B cell (primary cell): ENCODE measurements at regions not wholly inside any gene's neighbourhood (a gene's known extent, or its start where the extent isn't known, plus 50 kb on each side); places are given as distances from the start of the nearest gene placed in this dataset.

Source experiments
- ATAC-seq: fragments of 200-7000 bp; cut with Tn5 transposase; one replicate; pipeline ENCODE4 v1.10.0; 2021; ENCODE audit warnings: low read depth, mild to moderate bottlenecking, moderate number of reproducible peaks, moderate library complexity
- CTCF ChIA-PET: fragments of 350-600 bp; sonication (Branson Sonifier 250); formaldehyde crosslinking; loops from one replicate; lab custom pipeline; 2021; ENCODE audit warnings: antibody characterized with exemption, inconsistent platforms; lab: Charles Lee
- POLR2A ChIA-PET: fragments of 350-600 bp; sonication (Branson Sonifier 250); formaldehyde crosslinking; loops from one replicate; lab custom pipeline; 2021; ENCODE audit warnings: antibody characterized with exemption; lab: Charles Lee
- DNase-seq: peaks from one replicate; pipeline ENCODE4 v3.0.0; 2013
- H2AFZ ChIP-seq: 2 replicates; pipeline ENCODE4 v1.6.1; 2012; ENCODE audit warnings: mild to moderate bottlenecking, low read depth, low read length; ENCODE audit not compliant: insufficient read depth, poor library complexity, severe bottlenecking
- H3K27ac ChIP-seq, 2 donors: 1 replicate in 1 of 2; 2 replicates in 1 of 2; pipeline ENCODE4 v1.5.1; 2012 to 2013; ENCODE audit warnings: low read length in 2 of 2, mild to moderate bottlenecking in 2 of 2, moderate library complexity in 1 of 2
- H3K27me3 ChIP-seq, 4 experiments: fragments of 200-600 bp in 1 of 4; sonication (generic) in 1 of 4; replicated peaks in 1 of 4; 1 replicate in 2 of 4; 2 replicates in 2 of 4; pipeline versions ENCODE4 v1.6.1 to v1.7.0; 2013 to 2016; ENCODE audit warnings: low read length in 3 of 4, mild to moderate bottlenecking in 2 of 4, mixed read lengths in 1 of 4, moderate library complexity in 1 of 4; ENCODE audit not compliant: insufficient read depth in 4 of 4, control insufficient read depth in 3 of 4; ENCODE audit errors: control extremely low read depth in 1 of 4
- H3K36me3 ChIP-seq, 2 experiments: replicated peaks in 1 of 2; 1 replicate in 1 of 2; 2 replicates in 1 of 2; pipeline versions ENCODE4 v1.6.1 to v1.7.1; 2013; ENCODE audit warnings: low read length in 1 of 2; ENCODE audit not compliant: insufficient read depth in 2 of 2, control insufficient read depth in 1 of 2; ENCODE audit errors: control extremely low read depth in 1 of 2, extremely low read depth in 1 of 2
- H3K4me1 ChIP-seq, 2 donors: fragments of 200-600 bp in 1 of 2; sonication (generic) in 1 of 2; 1 replicate in 1 of 2; 2 replicates in 1 of 2; pipeline versions ENCODE4 v1.5.1 to v1.6.1; 2013 to 2017; ENCODE audit warnings: low read length in 2 of 2; ENCODE audit not compliant: control insufficient read depth in 2 of 2, insufficient read depth in 2 of 2
- H3K4me2 ChIP-seq: replicated peaks from 2 replicates; pipeline ENCODE3; 2012; ENCODE audit warnings: mild to moderate bottlenecking, low read depth, low read length; ENCODE audit not compliant: poor library complexity, severe bottlenecking
- H3K4me3 ChIP-seq, 5 experiments: fragments of 200-600 bp in 1 of 5; sonication (generic) in 1 of 5; 1 replicate in 3 of 5; 2 replicates in 2 of 5; pipeline versions ENCODE4 v1.5.1 to v1.7.0; 2011 to 2016; ENCODE audit warnings: low read length in 4 of 5, mild to moderate bottlenecking in 4 of 5, low read depth in 2 of 5, control low read depth in 1 of 5, moderate library complexity in 1 of 5; ENCODE audit not compliant: insufficient read depth in 1 of 5; ENCODE audit errors: control extremely low read depth in 1 of 5, extremely low read depth in 1 of 5
- H3K79me2 ChIP-seq: fragments of 200-600 bp; sonication (generic); one replicate; pipeline ENCODE4 v1.6.0; 2016; ENCODE audit warnings: low read length; ENCODE audit not compliant: control insufficient read depth, insufficient read depth
- H3K9ac ChIP-seq: fragments of 200-600 bp; sonication (generic); 2 replicates; pipeline ENCODE4 v1.6.1; 2017; ENCODE audit warnings: mild to moderate bottlenecking, low read length, moderate library complexity
- H3K9me3 ChIP-seq, 3 donors: one replicate each; pipeline versions ENCODE4 v1.6.1 to v1.7.1; 2013; ENCODE audit warnings: low read length in 2 of 3; ENCODE audit not compliant: control insufficient read depth in 2 of 3, insufficient read depth in 1 of 3; ENCODE audit errors: control extremely low read depth in 1 of 3
- H4K20me1 ChIP-seq: 2 replicates; pipeline ENCODE4 v1.6.0; 2012; ENCODE audit warnings: mild to moderate bottlenecking, low read length; ENCODE audit not compliant: insufficient read depth, control insufficient read depth, poor library complexity, severe bottlenecking
- H3K27ac Mint-ChIP-seq: one replicate; pipeline ENCODE4 v1.8.0; 2021; ENCODE audit warnings: mixed read lengths
- H3K27me3 Mint-ChIP-seq: one replicate; pipeline ENCODE4 v1.8.0; 2021; ENCODE audit warnings: mixed read lengths
- H3K4me1 Mint-ChIP-seq: one replicate; pipeline ENCODE4 v1.8.0; 2021; ENCODE audit warnings: mixed read lengths
- H3K4me3 Mint-ChIP-seq: one replicate; pipeline ENCODE4 v1.8.0; 2021; ENCODE audit warnings: mixed read lengths
- H3K9me3 Mint-ChIP-seq: one replicate; pipeline ENCODE4 v1.8.0; 2022; ENCODE audit warnings: mixed read lengths; ENCODE audit not compliant: insufficient read depth
- CTCF ChIP-seq: fragments of 200-600 bp; IDR thresholded peaks from one replicate; pipeline ENCODE4 v1.8.0; 2022; ENCODE audit warnings: antibody characterized with exemption, mild to moderate bottlenecking
- EZH2 ChIP-seq: IDR thresholded peaks from 2 replicates; pipeline ENCODE4 v1.6.1; 2012; ENCODE audit warnings: borderline replicate concordance, low read depth, mild to moderate bottlenecking, moderate library complexity, low read length; ENCODE audit not compliant: insufficient read depth, poor library complexity, severe bottlenecking
- WGBS: methylation state at CpG from one replicate; pipeline ENCODE4 v1.1.5; 2013; ENCODE audit warnings: missing lambda C conversion rate; ENCODE audit not compliant: insufficient coverage; 5-methylcytosine and 5-hydroxymethylcytosine counted together
- intact Hi-C: fragments of 100-400 bp; cut with micrococcal nuclease; formaldehyde crosslinking; loops from one replicate; pipeline ENCODE4 v1.10.0; 2022

GRCh38 chr3:147760941-147761340 lies 351.8 kb downstream of the ZIC1 start:
- Histone ChIP-seq H3K79me2 (no peaks in the 10 kb centered on the region), H3K9ac (no peak overlapping the region), H2AFZ (no peak overlapping the region), H3K4me3 (no peak overlapping the region), H3K27ac (no peak overlapping the region), H3K27me3 (no peaks in the 10 kb centered on the region), H3K36me3 (no peaks in the 10 kb centered on the region), H4K20me1 (no peaks in the 10 kb centered on the region), H3K4me1 (no peaks in the 10 kb centered on the region), H3K4me2 (no peak overlapping the region), H3K9me3 (no peaks in the 10 kb centered on the region)
- POLR2A ChIA-PET, result no interaction called here
- DNase-seq, result no peak
- Mint-ChIP-seq H3K4me3 (no peak overlapping the region), H3K9me3 (no peaks in the 10 kb centered on the region), H3K27me3 (no peaks in the 10 kb centered on the region), H3K4me1 (no peaks in the 10 kb centered on the region), H3K27ac (no peak overlapping the region)
- CTCF ChIA-PET, result no interaction called here
- WGBS, result no CpG with 5 or more reads among the region's 2 CpGs
- intact Hi-C loops, result no loop called here
- no peak for TF ChIP-seq EZH2
- TF ChIP-seq CTCF, result no peak
- no peak for ATAC-seq

- no CpG with 5 or more reads among the region's 2 CpGs for WGBS
- DNase-seq, result no peak
- TF ChIP-seq CTCF, result no peak
- Histone ChIP-seq H3K4me1 (no peaks in the 10 kb centered on the region), H3K27me3 (no peaks in the 10 kb centered on the region), H3K79me2 (no peaks in the 10 kb centered on the region), H3K9me3 (peaks cover 0 to 3% (median 1%) of the 10 kb centered on the region in 3 donors), H3K27ac (no peak overlapping the region), H3K36me3 (no peaks in the 10 kb centered on the region), H4K20me1 (no peaks in the 10 kb centered on the region), H3K4me3 (no peak overlapping the region), H3K9ac (no peak overlapping the region), H3K4me2 (no peak overlapping the region), H2AFZ (no peak overlapping the region)
- H3K27me3 Mint-ChIP-seq, result no peaks in the 10 kb centered on the region
- ChIA-PET POLR2A (no interaction called here), CTCF (no interaction called here)
- no peaks in the 10 kb centered on the region for H3K4me1 Mint-ChIP-seq
- intact Hi-C loops, result no loop called here
- no peak overlapping the region for H3K27ac Mint-ChIP-seq
- H3K4me3 Mint-ChIP-seq, result no peak overlapping the region
- no peaks in the 10 kb centered on the region for H3K9me3 Mint-ChIP-seq
- no peak for ATAC-seq
Measured at GRCh38 chr3:147773116-147773630, 364.0 kb downstream of the ZIC1 start.
